Mucosa of stomach (tissue), 1 donor: ENCODE measurements at regions not wholly inside any gene's neighbourhood (a gene's known extent, or its start where the extent isn't known, plus 50 kb on each side); places are given as distances from the start of the nearest gene placed in this dataset.

Experiments used
- H3K27me3 ChIP-seq: one replicate; pipeline ENCODE4 v1.7.0; 2013; ENCODE audit warnings: mild to moderate bottlenecking, low read length; ENCODE audit not compliant: control insufficient read depth, insufficient read depth
- H3K36me3 ChIP-seq: one replicate; pipeline ENCODE4 v1.7.0; 2013; ENCODE audit warnings: low read length; ENCODE audit not compliant: control insufficient read depth, insufficient read depth
- H3K4me1 ChIP-seq: one replicate; pipeline ENCODE4 v1.7.0; 2013; ENCODE audit warnings: mild to moderate bottlenecking, low read length; ENCODE audit not compliant: control insufficient read depth, insufficient read depth
- H3K4me3 ChIP-seq: one replicate; pipeline ENCODE4 v1.7.0; 2013; ENCODE audit warnings: low read length
- H3K9ac ChIP-seq: one replicate; pipeline ENCODE4 v1.7.0; 2013; ENCODE audit warnings: mild to moderate bottlenecking, low read length, moderate library complexity
- H3K9me3 ChIP-seq: one replicate; pipeline ENCODE4 v1.7.0; 2013; ENCODE audit warnings: mild to moderate bottlenecking, low read length, moderate library complexity; ENCODE audit not compliant: control insufficient read depth
- donor health status: Pancreatic carcinoma.

DNA sequence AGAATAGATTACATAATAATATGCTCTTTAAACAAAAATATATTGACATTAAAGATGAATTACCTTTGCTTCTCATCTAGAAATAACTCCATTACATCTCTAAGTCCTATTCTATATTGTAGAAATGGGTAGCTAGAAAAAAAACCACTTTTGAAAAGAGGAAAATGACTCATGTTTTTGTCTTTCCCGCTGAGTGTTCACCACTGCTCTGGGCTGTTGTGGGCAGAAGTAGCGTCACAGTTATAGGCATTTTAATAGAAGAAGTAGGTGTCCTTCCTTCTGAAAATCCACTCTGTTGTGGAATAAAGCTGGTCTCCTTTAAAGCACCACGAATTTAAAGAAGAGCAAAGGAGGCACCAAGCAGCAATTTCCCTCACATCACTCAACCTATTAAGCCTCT is 117.6 kb upstream of the NFE2L3 start:
- no peaks in the 10 kb centered on the region for H3K27me3 ChIP-seq
- H3K4me3 ChIP-seq, result no peak overlapping the region
- H3K9me3 ChIP-seq, result no peaks in the 10 kb centered on the region
- H3K9ac ChIP-seq, result no peak overlapping the region
- no peaks in the 10 kb centered on the region for H3K36me3 ChIP-seq
- H3K4me1 ChIP-seq, result no peaks in the 10 kb centered on the region

DNA sequence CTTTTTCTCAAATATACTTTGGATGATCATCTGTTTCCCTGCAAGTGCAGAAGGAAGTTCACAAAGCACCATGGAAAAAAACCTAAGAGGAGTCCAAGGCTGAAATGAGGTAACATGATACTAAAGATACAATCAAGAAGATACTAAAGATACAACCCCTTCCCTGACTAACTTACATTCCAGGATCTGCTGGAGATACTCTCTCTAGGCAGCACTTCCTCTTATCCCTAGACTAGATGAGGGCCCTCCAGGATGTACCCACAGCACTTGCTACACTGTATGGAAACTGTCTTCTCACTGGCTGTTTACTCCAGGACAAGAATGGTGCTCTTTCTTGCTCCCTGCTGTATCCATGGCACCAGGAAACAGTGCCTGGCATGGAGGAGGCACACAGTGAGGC is 116.4 kb upstream of the NFE2L3 start:
- H3K4me1 ChIP-seq, result no peaks in the 10 kb centered on the region
- no peak overlapping the region for H3K9ac ChIP-seq
- no peaks in the 10 kb centered on the region for H3K9me3 ChIP-seq
- H3K4me3 ChIP-seq, result no peak overlapping the region
- H3K27me3 ChIP-seq, result no peaks in the 10 kb centered on the region
- H3K36me3 ChIP-seq, result no peaks in the 10 kb centered on the region

- no peaks in the 10 kb centered on the region for H3K27me3 ChIP-seq
- no peaks in the 10 kb centered on the region for H3K9me3 ChIP-seq
- H3K9ac ChIP-seq, result no peak overlapping the region
- H3K4me1 ChIP-seq, result no peaks in the 10 kb centered on the region
- H3K4me3 ChIP-seq, result no peak overlapping the region
- H3K36me3 ChIP-seq, result no peaks in the 10 kb centered on the region
Measured at GRCh38 chr7:26036092-26036491, 115.9 kb upstream of the NFE2L3 start.

GRCh38 chr7:26038201-26038990 is 113.6 kb upstream of the NFE2L3 start:
- no peaks in the 10 kb centered on the region for H3K27me3 ChIP-seq
- H3K9ac ChIP-seq, result no peak overlapping the region
- H3K36me3 ChIP-seq, result no peaks in the 10 kb centered on the region
- H3K9me3 ChIP-seq, result no peaks in the 10 kb centered on the region
- no peak overlapping the region for H3K4me3 ChIP-seq
- no peaks in the 10 kb centered on the region for H3K4me1 ChIP-seq

DNA sequence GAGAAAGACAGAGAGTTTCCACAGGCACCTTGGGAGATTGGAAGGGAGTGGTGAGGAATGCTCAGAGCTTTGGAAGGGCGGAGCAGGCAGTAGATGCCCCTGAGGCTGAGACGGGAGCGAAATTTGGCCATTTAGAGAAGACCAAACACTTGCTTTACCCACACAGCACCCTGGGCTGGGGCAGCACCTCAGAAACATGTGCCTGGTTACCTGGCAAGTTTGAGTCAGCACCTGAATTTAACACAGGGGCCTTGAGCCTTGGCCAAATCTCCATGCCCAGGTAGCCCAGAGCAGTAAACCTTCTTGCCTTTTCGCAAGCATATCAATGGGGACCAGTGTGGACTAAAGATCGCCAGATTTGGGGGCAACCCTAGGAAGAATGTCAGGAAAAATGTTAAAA is 111.9 kb upstream of the NFE2L3 start:
- no peak overlapping the region for H3K9ac ChIP-seq
- no peaks in the 10 kb centered on the region for H3K36me3 ChIP-seq
- no peaks in the 10 kb centered on the region for H3K9me3 ChIP-seq
- no peaks in the 10 kb centered on the region for H3K4me1 ChIP-seq
- no peaks in the 10 kb centered on the region for H3K27me3 ChIP-seq
- no peak overlapping the region for H3K4me3 ChIP-seq

DNA sequence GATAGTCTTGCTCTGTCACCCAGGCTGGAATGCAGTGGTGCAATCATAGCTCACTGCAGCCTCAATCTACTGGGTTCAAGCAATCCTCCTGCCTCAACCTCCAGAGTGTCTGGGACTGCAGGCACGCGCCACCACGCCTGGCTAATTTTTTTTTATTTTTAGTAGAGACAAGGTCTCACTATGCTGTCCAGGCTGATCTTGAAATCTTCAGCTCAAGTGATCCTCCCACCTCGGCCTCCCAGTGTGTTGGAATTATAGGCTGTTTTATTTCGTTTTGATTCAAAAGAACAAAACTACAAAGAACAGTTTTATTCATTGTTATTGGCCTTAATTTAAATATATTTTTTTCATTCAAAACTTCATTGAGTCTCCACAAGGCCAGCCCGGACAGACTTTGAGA is 109.8 kb upstream of the NFE2L3 start:
- H3K36me3 ChIP-seq, result no peaks in the 10 kb centered on the region
- H3K27me3 ChIP-seq, result no peaks in the 10 kb centered on the region
- H3K9me3 ChIP-seq, result no peaks in the 10 kb centered on the region
- H3K9ac ChIP-seq, result no peak overlapping the region
- H3K4me3 ChIP-seq, result no peak overlapping the region
- H3K4me1 ChIP-seq, result no peaks in the 10 kb centered on the region

DNA sequence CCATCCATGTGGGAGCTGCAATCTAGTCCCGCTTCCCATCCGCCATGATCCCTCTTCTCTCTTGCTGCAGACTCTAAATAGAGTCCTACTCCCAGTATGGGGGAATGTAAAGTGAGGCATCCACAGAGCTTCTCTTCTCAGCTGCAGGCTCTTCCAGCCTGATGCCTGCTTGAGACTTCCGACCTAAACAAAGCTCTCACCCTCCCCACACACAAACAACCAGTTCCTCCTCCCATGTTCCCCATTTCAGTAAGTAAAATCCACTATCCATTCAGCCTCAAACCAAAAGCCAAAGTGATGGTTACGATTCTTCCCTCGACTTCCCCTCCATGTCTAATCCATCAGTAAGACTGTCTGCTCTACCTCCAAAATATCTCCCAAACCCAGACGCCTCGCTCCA is 108.2 kb upstream of the NFE2L3 start:
- Histone ChIP-seq H3K4me1 (no peaks in the 10 kb centered on the region), H3K27me3 (no peaks in the 10 kb centered on the region), H3K9me3 (no peaks in the 10 kb centered on the region), H3K4me3 (no peak overlapping the region), H3K36me3 (no peaks in the 10 kb centered on the region), H3K9ac (no peak overlapping the region)

- no peaks in the 10 kb centered on the region for H3K27me3 ChIP-seq
- H3K9me3 ChIP-seq, result no peaks in the 10 kb centered on the region
- H3K4me1 ChIP-seq, result no peaks in the 10 kb centered on the region
- no peak overlapping the region for H3K9ac ChIP-seq
- H3K36me3 ChIP-seq, result no peaks in the 10 kb centered on the region
- H3K4me3 ChIP-seq, result no peak overlapping the region
Measured at GRCh38 chr7:26044320-26044719, 107.7 kb upstream of the NFE2L3 start.

GRCh38 chr7:26046150-26046549 is 105.8 kb upstream of the NFE2L3 start:
- Histone ChIP-seq H3K9ac (no peak overlapping the region), H3K4me1 (no peaks in the 10 kb centered on the region), H3K9me3 (no peaks in the 10 kb centered on the region), H3K27me3 (no peaks in the 10 kb centered on the region), H3K36me3 (no peaks in the 10 kb centered on the region), H3K4me3 (no peak overlapping the region)

GRCh38 chr7:26046878-26047277 is 105.1 kb upstream of the NFE2L3 start:
- Histone ChIP-seq H3K27me3 (no peaks in the 10 kb centered on the region), H3K9me3 (peaks cover 4% of the 10 kb centered on the region), H3K9ac (no peak overlapping the region), H3K4me3 (no peak overlapping the region), H3K36me3 (no peaks in the 10 kb centered on the region), H3K4me1 (no peaks in the 10 kb centered on the region)

DNA sequence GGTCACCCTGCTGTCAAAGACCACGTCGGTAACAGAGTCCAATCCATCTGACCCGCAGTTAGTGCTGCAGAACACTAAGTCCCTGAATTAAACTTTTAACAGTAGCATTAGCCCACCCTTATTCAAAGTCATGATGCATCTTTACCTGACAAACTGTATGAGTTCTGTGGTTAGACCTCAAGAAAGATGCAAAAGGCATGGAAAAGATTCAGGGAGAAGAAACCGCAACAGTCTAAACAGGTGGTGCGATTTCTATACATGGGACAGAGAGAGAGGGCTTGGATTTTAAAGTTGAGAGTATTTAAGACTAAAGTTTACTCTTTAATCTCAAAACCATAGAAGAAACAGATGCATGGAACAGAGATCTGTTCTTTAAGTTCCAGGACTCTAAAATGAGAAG is 103.3 kb upstream of the NFE2L3 start:
- H3K4me3 ChIP-seq, result no peak overlapping the region
- H3K27me3 ChIP-seq, result no peaks in the 10 kb centered on the region
- no peak overlapping the region for H3K9ac ChIP-seq
- no peaks in the 10 kb centered on the region for H3K36me3 ChIP-seq
- H3K4me1 ChIP-seq, result no peaks in the 10 kb centered on the region
- H3K9me3 ChIP-seq, result peaks cover 4% of the 10 kb centered on the region

GRCh38 chr7:26049081-26049480 is 102.9 kb upstream of the NFE2L3 start:
- no peaks in the 10 kb centered on the region for H3K4me1 ChIP-seq

GRCh38 chr7:26051021-26051420 is 101.0 kb upstream of the NFE2L3 start:
- Histone ChIP-seq H3K9ac (no peak overlapping the region), H3K4me1 (no peaks in the 10 kb centered on the region), H3K4me3 (no peak overlapping the region), H3K27me3 (no peaks in the 10 kb centered on the region), H3K36me3 (no peaks in the 10 kb centered on the region), H3K9me3 (peaks cover 4% of the 10 kb centered on the region)

More at GRCh38 chr7:26049081-26049480, 102.9 kb upstream of the NFE2L3 start:
- Histone ChIP-seq H3K9me3 (peaks cover 4% of the 10 kb centered on the region), H3K27me3 (no peaks in the 10 kb centered on the region), H3K9ac (no peak overlapping the region), H3K4me3 (no peak overlapping the region), H3K36me3 (no peaks in the 10 kb centered on the region)
